ENCODE measurements at regions not wholly inside any gene's neighbourhood (a gene's known extent, or its start where the extent isn't known, plus 50 kb on each side); places are given as distances from the start of the nearest gene placed in this dataset.

DNA sequence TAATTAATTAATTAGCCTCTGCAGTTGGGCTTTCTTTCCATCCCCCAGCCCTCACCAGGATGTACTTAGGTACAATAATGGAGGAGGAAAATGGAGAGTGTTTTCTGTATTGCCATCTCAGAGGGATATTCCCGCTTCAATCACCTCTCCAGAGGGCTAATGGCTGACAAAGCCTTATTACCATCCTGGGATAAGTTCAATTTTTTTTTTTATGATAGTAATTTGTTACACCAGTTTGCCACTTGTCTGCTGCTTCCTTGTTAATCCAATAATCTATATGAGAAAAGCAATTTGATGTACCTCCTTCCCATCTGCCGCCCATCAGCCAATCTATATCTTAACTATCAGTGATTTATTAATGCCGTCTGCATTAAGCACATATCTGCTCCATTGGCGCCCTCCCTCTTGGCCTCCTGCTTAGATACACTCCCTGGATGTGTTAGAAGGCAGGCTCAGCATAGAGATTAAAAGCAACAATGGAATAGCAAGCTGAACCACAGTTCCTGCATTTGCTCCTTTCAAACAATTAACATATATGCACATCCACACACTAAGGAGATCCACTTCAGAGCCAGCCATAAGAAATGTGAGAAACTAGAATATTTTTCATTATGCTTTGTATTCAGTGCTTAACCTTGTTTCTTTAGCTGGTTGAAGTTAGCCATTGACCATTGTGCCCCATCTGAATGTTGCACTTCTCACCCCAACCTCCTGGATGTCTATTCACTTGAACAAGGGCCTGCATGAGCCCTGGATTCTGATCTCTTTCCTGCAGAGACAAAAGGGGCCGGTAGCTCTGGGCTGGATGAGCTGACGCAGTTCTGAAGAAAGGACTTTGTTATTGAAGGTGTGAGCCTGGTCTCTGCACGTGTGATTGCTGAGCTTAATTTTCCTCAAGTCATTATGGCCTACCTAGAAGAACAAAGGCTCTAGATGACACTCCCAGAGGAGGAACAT is 237.3 kb upstream of the GAP43 start:
- H3F3A ChIP-seq (ENCODE audit: insufficient read depth), result no peaks in the 10 kb centered on the region
- H3K9me2 ChIP-seq (replicated peaks; ENCODE audit: insufficient read depth, low read length), result no peaks in the 10 kb centered on the region
- no peaks in the 10 kb centered on the region for H3K9me3 ChIP-seq (ENCODE audit: insufficient read depth, low read length)
- no peak overlapping the region for H3K9ac ChIP-seq (ENCODE audit: low read length)
- no peaks in the 10 kb centered on the region for H4K20me1 ChIP-seq (ENCODE audit: low read depth, low read length)
- H3K27me3 ChIP-seq (ENCODE audit: low read length), result no peaks in the 10 kb centered on the region
- TF ChIP-seq EZH2phosphoT487 (conservative IDR thresholded peaks at IDR 0.05; ENCODE audit: low read length), result no peak
- TF ChIP-seq, protein P1, sequence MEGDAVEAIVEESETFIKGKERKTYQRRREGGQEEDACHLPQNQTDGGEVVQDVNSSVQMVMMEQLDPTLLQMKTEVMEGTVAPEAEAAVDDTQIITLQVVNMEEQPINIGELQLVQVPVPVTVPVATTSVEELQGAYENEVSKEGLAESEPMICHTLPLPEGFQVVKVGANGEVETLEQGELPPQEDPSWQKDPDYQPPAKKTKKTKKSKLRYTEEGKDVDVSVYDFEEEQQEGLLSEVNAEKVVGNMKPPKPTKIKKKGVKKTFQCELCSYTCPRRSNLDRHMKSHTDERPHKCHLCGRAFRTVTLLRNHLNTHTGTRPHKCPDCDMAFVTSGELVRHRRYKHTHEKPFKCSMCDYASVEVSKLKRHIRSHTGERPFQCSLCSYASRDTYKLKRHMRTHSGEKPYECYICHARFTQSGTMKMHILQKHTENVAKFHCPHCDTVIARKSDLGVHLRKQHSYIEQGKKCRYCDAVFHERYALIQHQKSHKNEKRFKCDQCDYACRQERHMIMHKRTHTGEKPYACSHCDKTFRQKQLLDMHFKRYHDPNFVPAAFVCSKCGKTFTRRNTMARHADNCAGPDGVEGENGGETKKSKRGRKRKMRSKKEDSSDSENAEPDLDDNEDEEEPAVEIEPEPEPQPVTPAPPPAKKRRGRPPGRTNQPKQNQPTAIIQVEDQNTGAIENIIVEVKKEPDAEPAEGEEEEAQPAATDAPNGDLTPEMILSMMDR (IDR thresholded peaks at IDR 0.05; ENCODE audit: insufficient read depth, low read length, poor library complexity, severe bottlenecking), result no peak
- no peaks in the 10 kb centered on the region for H3K36me3 ChIP-seq (ENCODE audit: low read length)
- H2AFZ ChIP-seq (ENCODE audit: low read depth, low read length, severe bottlenecking), result no peak overlapping the region
- H3K4me2 ChIP-seq (ENCODE audit: low read depth, low read length, poor library complexity, severe bottlenecking), result no peak overlapping the region
- no peak overlapping the region for H3K4me3 ChIP-seq (ENCODE audit: insufficient read depth, low read length, poor library complexity, severe bottlenecking)
- H3K79me2 ChIP-seq (ENCODE audit: insufficient read depth, low read length), result no peaks in the 10 kb centered on the region
- no peak overlapping the region for H3K27ac ChIP-seq (ENCODE audit: low read depth, low read length)

DNA sequence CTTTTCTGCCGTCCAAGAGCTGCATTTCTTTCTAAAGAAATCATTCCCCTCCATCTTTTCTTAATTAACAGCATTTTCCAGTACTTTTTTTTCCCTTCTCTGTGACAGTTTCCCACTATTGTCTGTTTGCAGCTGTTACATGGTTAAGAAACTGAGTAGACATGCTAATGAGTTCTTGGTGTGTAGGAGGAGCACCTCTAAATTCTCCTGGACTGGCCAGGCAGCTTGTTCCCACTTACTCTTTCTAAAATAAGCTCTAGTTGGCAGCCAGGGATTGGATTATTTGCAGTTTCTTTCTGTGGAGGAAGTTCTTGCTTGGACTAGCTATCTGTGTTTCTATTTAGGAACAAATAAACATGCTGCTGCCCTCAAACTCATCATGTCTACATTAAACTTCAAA is 235.1 kb upstream of the GAP43 start:
- H3K27ac ChIP-seq (ENCODE audit: low read depth, low read length), result no peak overlapping the region
- no peak overlapping the region for H3K4me3 ChIP-seq (ENCODE audit: insufficient read depth, low read length, poor library complexity, severe bottlenecking)
- TF ChIP-seq, protein P1 (IDR thresholded peaks at IDR 0.05; ENCODE audit: insufficient read depth, low read length, poor library complexity, severe bottlenecking), result no peak
- no peak for TF ChIP-seq EZH2phosphoT487 (conservative IDR thresholded peaks at IDR 0.05; ENCODE audit: low read length)
- no peak overlapping the region for H3K9ac ChIP-seq (ENCODE audit: low read length)
- H3K9me3 ChIP-seq (ENCODE audit: insufficient read depth, low read length), result no peaks in the 10 kb centered on the region
- no peaks in the 10 kb centered on the region for H3K9me2 ChIP-seq (replicated peaks; ENCODE audit: insufficient read depth, low read length)
- H3K4me2 ChIP-seq (ENCODE audit: low read depth, low read length, poor library complexity, severe bottlenecking), result no peak overlapping the region
- no peaks in the 10 kb centered on the region for H3F3A ChIP-seq (ENCODE audit: insufficient read depth)
- no peaks in the 10 kb centered on the region for H3K79me2 ChIP-seq (ENCODE audit: insufficient read depth, low read length)
- H3K27me3 ChIP-seq (ENCODE audit: low read length), result no peaks in the 10 kb centered on the region
- H3K36me3 ChIP-seq (ENCODE audit: low read length), result no peaks in the 10 kb centered on the region
- no peaks in the 10 kb centered on the region for H4K20me1 ChIP-seq (ENCODE audit: low read depth, low read length)
- H2AFZ ChIP-seq (ENCODE audit: low read depth, low read length, severe bottlenecking), result no peak overlapping the region

DNA sequence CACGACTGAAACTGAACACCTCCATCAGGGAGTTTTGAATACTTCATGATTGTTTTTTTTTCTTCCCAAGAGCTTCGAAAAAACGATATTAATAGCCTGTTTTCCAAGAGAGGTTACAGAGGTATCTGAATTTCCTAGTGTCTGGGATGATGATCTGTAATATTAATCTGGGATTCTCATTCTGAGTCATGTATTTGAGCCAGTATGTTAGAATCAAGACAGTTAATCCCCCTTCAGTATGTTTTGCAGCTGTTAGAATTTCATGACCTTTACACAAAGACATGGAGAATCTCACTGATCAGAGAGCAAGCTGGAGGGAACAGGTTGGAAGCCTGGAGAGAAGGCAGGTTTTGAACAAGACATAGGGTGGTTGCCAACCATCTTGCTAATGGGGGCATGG is 234.5 kb upstream of the GAP43 start:
- TF ChIP-seq, protein P1 (IDR thresholded peaks at IDR 0.05; ENCODE audit: insufficient read depth, low read length, poor library complexity, severe bottlenecking), result no peak
- no peaks in the 10 kb centered on the region for H3K9me3 ChIP-seq (ENCODE audit: insufficient read depth, low read length)
- no peaks in the 10 kb centered on the region for H3F3A ChIP-seq (ENCODE audit: insufficient read depth)
- no peak overlapping the region for H2AFZ ChIP-seq (ENCODE audit: low read depth, low read length, severe bottlenecking)
- no peaks in the 10 kb centered on the region for H3K27me3 ChIP-seq (ENCODE audit: low read length)
- no peaks in the 10 kb centered on the region for H3K9me2 ChIP-seq (replicated peaks; ENCODE audit: insufficient read depth, low read length)
- H3K27ac ChIP-seq (ENCODE audit: low read depth, low read length), result no peak overlapping the region
- H3K79me2 ChIP-seq (ENCODE audit: insufficient read depth, low read length), result no peaks in the 10 kb centered on the region
- no peaks in the 10 kb centered on the region for H4K20me1 ChIP-seq (ENCODE audit: low read depth, low read length)
- no peak overlapping the region for H3K4me3 ChIP-seq (ENCODE audit: insufficient read depth, low read length, poor library complexity, severe bottlenecking)
- H3K4me2 ChIP-seq (ENCODE audit: low read depth, low read length, poor library complexity, severe bottlenecking), result no peak overlapping the region
- H3K36me3 ChIP-seq (ENCODE audit: low read length), result no peaks in the 10 kb centered on the region
- H3K9ac ChIP-seq (ENCODE audit: low read length), result no peak overlapping the region

All from SU-DHL-6 (cell line).